Brain microvascular endothelial cell (primary cell): ENCODE measurements at regions not wholly inside any gene's neighbourhood (a gene's known extent, or its start where the extent isn't known, plus 50 kb on each side); places are given as distances from the start of the nearest gene placed in this dataset.
"Not testable (repeated sequence)": the region's sequence is repeated elsewhere in the genome, so short reads cannot be mapped to it uniquely, and the experiment has no call there.

Experiments used
- DNase-seq: peaks from one replicate; pipeline ENCODE4 v3.0.0-alpha.2; 2020
- H3K27ac ChIP-seq: fragments of 250-450 bp; sonication (Bioruptor Pico); 2 replicates; pipeline ENCODE4 v1.5.1; 2020; ENCODE audit warnings: mild to moderate bottlenecking, moderate library complexity
- H3K27me3 ChIP-seq: fragments of 250-450 bp; sonication (Bioruptor Pico); replicated peaks from 2 replicates; pipeline ENCODE4 v1.5.1; 2020; ENCODE audit warnings: mild to moderate bottlenecking
- H3K36me3 ChIP-seq: fragments of 250-450 bp; sonication (Bioruptor Pico); replicated peaks from 2 replicates; pipeline ENCODE4 v1.5.1; 2020; ENCODE audit warnings: mild to moderate bottlenecking
- H3K4me3 ChIP-seq: 2 replicates; pipeline ENCODE4 v1.5.1; 2011; ENCODE audit warnings: low read depth, mild to moderate bottlenecking, control low read depth, low read length, moderate library complexity
- CTCF ChIP-seq: IDR thresholded peaks from 2 replicates; pipeline ENCODE4 v1.5.1; 2011; ENCODE audit warnings: low read depth, mild to moderate bottlenecking, moderate library complexity, low read length, control low read depth, inconsistent platforms; ENCODE audit errors: missing control alignments
- in situ Hi-C: cut with HindIII; loops from 2 replicates; pipeline ENCODE4 v1.10.0; 2017; ENCODE audit warnings: low sequenced_read_pairs, low pct_ligation_motif_present

DNA sequence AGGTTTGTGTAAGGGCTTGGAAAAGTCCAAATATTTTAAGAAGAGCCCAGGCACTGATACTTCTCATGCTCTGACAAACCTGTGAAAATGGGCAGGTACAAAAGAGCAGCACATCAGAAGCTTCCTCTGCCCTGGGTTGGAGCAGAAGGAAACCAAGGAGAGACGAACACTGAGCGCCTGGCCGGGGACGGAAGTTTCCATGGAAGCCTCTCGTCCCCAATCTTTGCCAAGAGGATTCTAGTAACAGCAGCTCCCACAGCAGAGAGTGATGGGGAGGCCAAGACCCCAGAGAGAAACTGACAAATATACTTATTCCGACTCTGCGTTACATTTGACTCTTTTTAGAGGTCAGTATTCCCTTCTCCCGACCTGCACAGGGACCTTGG is 268.5 kb downstream of the C16orf95 start:
- H3K27me3 ChIP-seq: no peaks in the 10 kb centered on the region
- no peak for TF ChIP-seq CTCF
- no peak overlapping the region for H3K4me3 ChIP-seq
- no peak for DNase-seq
- H3K36me3 ChIP-seq: no peaks in the 10 kb centered on the region
- H3K27ac ChIP-seq: no peak overlapping the region
- in situ Hi-C loops: no loop called here

- H3K36me3 ChIP-seq, H3K27me3 ChIP-seq, H3K4me3 ChIP-seq, in situ Hi-C loops, H3K27ac ChIP-seq, DNase-seq: not testable (repeated sequence)
Measured at GRCh38 chr16:87049216-87049615, 268.0 kb downstream of the C16orf95 start.

GRCh38 chr16:87050142-87050541 is 267.1 kb downstream of the C16orf95 start:
- no peak for TF ChIP-seq CTCF
- Histone ChIP-seq H3K27ac (no peak overlapping the region), H3K36me3 (no peaks in the 10 kb centered on the region), H3K4me3 (no peak overlapping the region), H3K27me3 (no peaks in the 10 kb centered on the region)
- no peak for DNase-seq
- in situ Hi-C loops: no loop called here

- Histone ChIP-seq H3K4me3 (no peak overlapping the region), H3K36me3 (no peaks in the 10 kb centered on the region), H3K27me3 (no peaks in the 10 kb centered on the region), H3K27ac (no peak overlapping the region)
- TF ChIP-seq CTCF: no peak
- in situ Hi-C loops: no loop called here
- DNase-seq: no peak
Measured at GRCh38 chr16:87051526-87052320, 265.5 kb downstream of the C16orf95 start.

DNA sequence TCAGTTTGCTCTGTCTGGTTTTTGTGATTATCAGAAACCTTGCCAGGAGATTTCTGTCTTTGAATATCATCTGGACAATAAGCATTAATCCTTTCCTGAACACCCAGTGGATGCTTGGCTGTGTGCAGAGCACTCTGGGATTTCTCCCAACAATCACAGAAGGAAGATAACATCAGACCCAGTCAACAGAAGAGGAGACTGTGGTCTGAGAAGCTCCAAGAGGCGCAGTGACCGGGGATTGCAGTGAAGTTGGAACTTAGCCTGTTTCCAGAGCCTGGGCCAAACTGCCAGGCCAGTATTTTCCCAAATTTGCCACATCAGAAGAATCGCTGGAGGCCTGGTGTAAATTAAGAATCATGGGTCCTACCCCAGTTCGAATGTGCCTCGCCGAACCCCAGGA is 264.7 kb downstream of the C16orf95 start:
- peak; percentile 22 for DNase-seq
- H3K4me3 ChIP-seq: no peak overlapping the region
- in situ Hi-C loops: no loop called here
- no peak for TF ChIP-seq CTCF
- H3K27ac ChIP-seq: no peak overlapping the region
- H3K36me3 ChIP-seq: no peaks in the 10 kb centered on the region
- H3K27me3 ChIP-seq: no peaks in the 10 kb centered on the region

GRCh38 chr16:87053016-87053982 is 263.9 kb downstream of the C16orf95 start:
- Histone ChIP-seq H3K27ac (no peak overlapping the region), H3K4me3 (no peak overlapping the region), H3K36me3 (no peaks in the 10 kb centered on the region), H3K27me3 (no peaks in the 10 kb centered on the region)
- DNase-seq: no peak
- in situ Hi-C loops: no loop called here
- peak; percentile 33 for TF ChIP-seq CTCF
